ENCODE measurements at regions not wholly inside any gene's neighbourhood (a gene's known extent, or its start where the extent isn't known, plus 50 kb on each side); places are given as distances from the start of the nearest gene placed in this dataset.

- no peak for TF ChIP-seq GTF2B (IDR thresholded peaks at IDR 0.05; ENCODE audit: extremely low read depth, insufficient read length)
- no peak for TF ChIP-seq CTCF (IDR thresholded peaks at IDR 0.05 in 2 of 3, conservative IDR thresholded peaks at IDR 0.05 in 1 of 3; ENCODE audit: insufficient read depth in 2 of 3, low read depth in 1 of 3, low read length in 3 of 3)
Observed at GRCh38 chr17:77831474-77832179, 126.9 kb upstream of the TNRC6C start.
